T-helper 2 cell treated with Interferon-gamma antibody and Interleukin-4, amounts not matched to agents 5 μg/mL and 100 μg/mL, for 36 hours (primary cell): ENCODE measurements at regions not wholly inside any gene's neighbourhood (a gene's known extent, or its start where the extent isn't known, plus 50 kb on each side); places are given as distances from the start of the nearest gene placed in this dataset.
"Not testable (repeated sequence)": the region's sequence is repeated elsewhere in the genome, so short reads cannot be mapped to it uniquely, and the experiment has no call there.

Experiments used
- DNase-seq: peaks from one replicate; pipeline ENCODE4 v3.0.0; 2021; ENCODE audit warnings: low spot score
- H3K27ac Mint-ChIP-seq: one replicate; pipeline ENCODE4 v1.8.0; 2021; ENCODE audit warnings: mild to moderate bottlenecking, mixed read lengths
- H3K27me3 Mint-ChIP-seq: one replicate; pipeline ENCODE4 v1.8.0; 2021; ENCODE audit warnings: low read depth, mixed read lengths
- H3K36me3 Mint-ChIP-seq: one replicate; pipeline ENCODE4 v1.8.0; 2021; ENCODE audit warnings: low read depth, mixed read lengths
- H3K4me1 Mint-ChIP-seq: one replicate; pipeline ENCODE4 v1.8.0; 2021; ENCODE audit warnings: low read depth, mixed read lengths
- H3K4me3 Mint-ChIP-seq: one replicate; pipeline ENCODE4 v1.8.0; 2022; ENCODE audit warnings: mild to moderate bottlenecking, moderate library complexity, mixed read lengths
- H3K9me3 Mint-ChIP-seq: one replicate; pipeline ENCODE4 v1.8.0; 2021; ENCODE audit warnings: mixed read lengths

- H3K4me3 Mint-ChIP-seq = no peak overlapping the region
- H3K36me3 Mint-ChIP-seq = no peaks in the 10 kb centered on the region
- H3K4me1 Mint-ChIP-seq = peaks cover 18% of the 10 kb centered on the region
- H3K27me3 Mint-ChIP-seq = peaks cover 11% of the 10 kb centered on the region
- no peak for DNase-seq
- H3K27ac Mint-ChIP-seq = no peak overlapping the region
- H3K9me3 Mint-ChIP-seq = no peaks in the 10 kb centered on the region
These were observed 202.2 kb upstream of the OR4E1 start for GRCh38 chr14:21875791-21876190.

- H3K36me3 Mint-ChIP-seq = peaks cover 2% of the 10 kb centered on the region
- no peak overlapping the region for H3K27ac Mint-ChIP-seq
- H3K9me3 Mint-ChIP-seq = no peaks in the 10 kb centered on the region
- peak overlapping the region; percentile 69 for H3K4me3 Mint-ChIP-seq
- H3K4me1 Mint-ChIP-seq = peaks cover 18% of the 10 kb centered on the region
- DNase-seq = no peak
- H3K27me3 Mint-ChIP-seq = peaks cover 11% of the 10 kb centered on the region
These were observed 201.3 kb upstream of the OR4E1 start for GRCh38 chr14:21874946-21875345.

- Mint-ChIP-seq H3K27ac (peak overlapping the region; percentile 60), H3K9me3 (no peaks in the 10 kb centered on the region), H3K36me3 (peaks cover 2% of the 10 kb centered on the region), H3K4me3 (peak overlapping the region; percentile 69), H3K27me3 (peaks cover 11% of the 10 kb centered on the region), H3K4me1 (peaks cover 19% of the 10 kb centered on the region)
- no peak for DNase-seq
These were observed 200.5 kb upstream of the OR4E1 start for GRCh38 chr14:21874167-21874566.

GRCh38 chr14:21868442-21869046 is 194.9 kb upstream of the OR4E1 start:
- H3K9me3 Mint-ChIP-seq = no peaks in the 10 kb centered on the region
- peaks cover 9% of the 10 kb centered on the region for H3K4me1 Mint-ChIP-seq
- peak; percentile 73 for DNase-seq
- H3K36me3 Mint-ChIP-seq = peaks cover 4% of the 10 kb centered on the region
- peak overlapping the region; percentile 63 for H3K4me3 Mint-ChIP-seq
- H3K27me3 Mint-ChIP-seq = peaks cover 10% of the 10 kb centered on the region
- H3K27ac Mint-ChIP-seq = peak overlapping the region; percentile 32

- peaks cover 4% of the 10 kb centered on the region for H3K36me3 Mint-ChIP-seq
- no peak overlapping the region for H3K4me3 Mint-ChIP-seq
- peaks cover 6% of the 10 kb centered on the region for H3K27me3 Mint-ChIP-seq
- no peak for DNase-seq
- H3K27ac Mint-ChIP-seq = no peak overlapping the region
- H3K4me1 Mint-ChIP-seq = peaks cover 9% of the 10 kb centered on the region
- no peaks in the 10 kb centered on the region for H3K9me3 Mint-ChIP-seq
These were observed 193.9 kb upstream of the OR4E1 start for GRCh38 chr14:21867541-21867940.

- H3K4me3 Mint-ChIP-seq = no peak overlapping the region
- H3K4me1 Mint-ChIP-seq = peaks cover 9% of the 10 kb centered on the region
- peaks cover 4% of the 10 kb centered on the region for H3K27me3 Mint-ChIP-seq
- H3K27ac Mint-ChIP-seq = no peak overlapping the region
- H3K36me3 Mint-ChIP-seq = peaks cover 4% of the 10 kb centered on the region
- no peak for DNase-seq
- H3K9me3 Mint-ChIP-seq = no peaks in the 10 kb centered on the region
These were observed 192.9 kb upstream of the OR4E1 start for GRCh38 chr14:21866479-21866878.

GRCh38 chr14:21863289-21863688 is 189.7 kb upstream of the OR4E1 start:
- H3K4me1 Mint-ChIP-seq = peaks cover 6% of the 10 kb centered on the region
- DNase-seq = no peak
- H3K4me3 Mint-ChIP-seq = peak overlapping the region; percentile 46
- H3K27ac Mint-ChIP-seq = peak overlapping the region; percentile 0
- peaks cover 15% of the 10 kb centered on the region for H3K27me3 Mint-ChIP-seq
- no peaks in the 10 kb centered on the region for H3K9me3 Mint-ChIP-seq
- peaks cover 2% of the 10 kb centered on the region for H3K36me3 Mint-ChIP-seq

GRCh38 chr14:21861153-21861552 is 187.5 kb upstream of the OR4E1 start:
- H3K4me3 Mint-ChIP-seq = peak overlapping the region; percentile 62
- peaks cover 22% of the 10 kb centered on the region for H3K27me3 Mint-ChIP-seq
- peaks cover 6% of the 10 kb centered on the region for H3K4me1 Mint-ChIP-seq

GRCh38 chr14:21860172-21860571 is 186.6 kb upstream of the OR4E1 start:
- H3K4me1 Mint-ChIP-seq = peaks cover 6% of the 10 kb centered on the region
- peak overlapping the region; percentile 48 for H3K4me3 Mint-ChIP-seq
- no peak for DNase-seq
- H3K36me3 Mint-ChIP-seq = peaks cover 5% of the 10 kb centered on the region
- H3K27me3 Mint-ChIP-seq = peaks cover 22% of the 10 kb centered on the region
- no peaks in the 10 kb centered on the region for H3K9me3 Mint-ChIP-seq
- H3K27ac Mint-ChIP-seq = peak overlapping the region; percentile 49

More at GRCh38 chr14:21861153-21861552, 187.5 kb upstream of the OR4E1 start:
- H3K36me3 Mint-ChIP-seq = peaks cover 5% of the 10 kb centered on the region
- DNase-seq = no peak
- H3K9me3 Mint-ChIP-seq = no peaks in the 10 kb centered on the region
- H3K27ac Mint-ChIP-seq = peak overlapping the region; percentile 60

- Mint-ChIP-seq H3K36me3 (peaks cover 12% of the 10 kb centered on the region), H3K4me1 (peaks cover 14% of the 10 kb centered on the region), H3K9me3 (no peaks in the 10 kb centered on the region), H3K27ac (peak overlapping the region; percentile 78), H3K27me3 (peaks cover 30% of the 10 kb centered on the region), H3K4me3 (peak overlapping the region; percentile 67)
- DNase-seq = no peak
These were observed 179.2 kb upstream of the OR4E1 start for GRCh38 chr14:21852775-21853174.

- peak overlapping the region; percentile 67 for H3K4me3 Mint-ChIP-seq
- H3K36me3 Mint-ChIP-seq = peaks cover 12% of the 10 kb centered on the region
- peak overlapping the region; percentile 78 for H3K27ac Mint-ChIP-seq
- H3K9me3 Mint-ChIP-seq = no peaks in the 10 kb centered on the region
- peak; percentile 56 for DNase-seq
- H3K27me3 Mint-ChIP-seq = peaks cover 30% of the 10 kb centered on the region
- H3K4me1 Mint-ChIP-seq = peaks cover 14% of the 10 kb centered on the region
These were observed 178.5 kb upstream of the OR4E1 start for GRCh38 chr14:21852061-21852664.

GRCh38 chr14:21846902-21847301 is 173.3 kb upstream of the OR4E1 start:
- not testable (repeated sequence) for H3K36me3 Mint-ChIP-seq, H3K9me3 Mint-ChIP-seq, DNase-seq
- peak overlapping the region; percentile 90 for H3K27ac Mint-ChIP-seq
- H3K4me1 Mint-ChIP-seq = peaks cover 13% of the 10 kb centered on the region
- peak overlapping the region; percentile 89 for H3K4me3 Mint-ChIP-seq
- H3K27me3 Mint-ChIP-seq = peaks cover 45% of the 10 kb centered on the region

GRCh38 chr14:21846227-21846885 is 172.7 kb upstream of the OR4E1 start:
- H3K4me1 Mint-ChIP-seq = peaks cover 10% of the 10 kb centered on the region
- peaks cover 45% of the 10 kb centered on the region for H3K27me3 Mint-ChIP-seq
- no peaks in the 10 kb centered on the region for H3K9me3 Mint-ChIP-seq
- peak overlapping the region; percentile 90 for H3K27ac Mint-ChIP-seq
- peak overlapping the region; percentile 89 for H3K4me3 Mint-ChIP-seq
- peak; percentile 65 for DNase-seq
- peaks cover 5% of the 10 kb centered on the region for H3K36me3 Mint-ChIP-seq

GRCh38 chr14:21840765-21841164 is 167.1 kb upstream of the OR4E1 start:
- Mint-ChIP-seq H3K27me3 (peaks cover 37% of the 10 kb centered on the region), H3K4me3 (peak overlapping the region; percentile 57), H3K9me3 (no peaks in the 10 kb centered on the region), H3K27ac (peak overlapping the region; percentile 77), H3K4me1 (peaks cover 10% of the 10 kb centered on the region), H3K36me3 (no peaks in the 10 kb centered on the region)
- DNase-seq = no peak
